Muscle layer of duodenum (tissue), 2 donors: ENCODE measurements at regions not wholly inside any gene's neighbourhood (a gene's known extent, or its start where the extent isn't known, plus 50 kb on each side); places are given as distances from the start of the nearest gene placed in this dataset.
"Not testable (repeated sequence)": the region's sequence is repeated elsewhere in the genome, so short reads cannot be mapped to it uniquely, and the experiment has no call there.

Experiments
- H3K27ac ChIP-seq: one replicate; pipeline ENCODE4 v1.7.0; 2013; ENCODE audit warnings: mild to moderate bottlenecking, low read length
- H3K27me3 ChIP-seq: one replicate; pipeline ENCODE4 v1.7.0; 2013; ENCODE audit warnings: low read depth, mild to moderate bottlenecking, control low read depth, low read length
- H3K36me3 ChIP-seq, 2 donors: one replicate each; pipeline ENCODE4 v1.7.0; 2013; ENCODE audit warnings: low read length in 2 of 2, control low read depth in 1 of 2, mild to moderate bottlenecking in 1 of 2; ENCODE audit not compliant: insufficient read depth in 2 of 2, control insufficient read depth in 1 of 2
- H3K4me1 ChIP-seq, 2 donors: one replicate each; pipeline ENCODE4 v1.7.0; 2013; ENCODE audit warnings: low read length in 2 of 2, mild to moderate bottlenecking in 2 of 2, control low read depth in 1 of 2, moderate library complexity in 1 of 2; ENCODE audit not compliant: insufficient read depth in 2 of 2, control insufficient read depth in 1 of 2
- H3K4me3 ChIP-seq, 2 donors: one replicate each; pipeline ENCODE4 v1.7.0; 2013; ENCODE audit warnings: low read length in 2 of 2, low read depth in 1 of 2, mild to moderate bottlenecking in 1 of 2
- H3K9me3 ChIP-seq, 2 donors: one replicate each; pipeline ENCODE4 v1.7.0; 2013; ENCODE audit warnings: low read length in 2 of 2, control low read depth in 1 of 2, mild to moderate bottlenecking in 1 of 2; ENCODE audit not compliant: control insufficient read depth in 1 of 2
- donor health status: healthy.

DNA sequence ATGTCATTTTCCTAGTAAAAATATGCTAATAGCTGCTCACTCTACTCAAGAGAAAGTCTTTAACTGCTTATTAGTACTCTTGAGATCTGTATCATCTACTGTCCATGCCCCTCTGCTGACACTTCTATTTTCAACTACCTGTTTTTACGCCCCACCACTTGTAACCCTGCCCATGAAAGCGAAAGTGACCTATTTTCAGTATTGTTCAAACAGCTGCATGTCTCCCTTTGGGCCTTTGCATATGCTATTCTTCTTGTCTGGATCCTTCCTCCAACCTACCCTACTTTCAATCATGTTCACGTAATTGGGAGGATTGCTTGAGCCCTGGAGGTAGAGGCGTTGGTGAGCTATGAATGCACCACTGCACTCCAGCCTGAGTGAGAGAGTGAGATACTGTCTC lies 1481.3 kb downstream of the GATA3 start:
- Histone ChIP-seq H3K9me3 (no peaks in the 10 kb centered on the region), H3K36me3 (no peaks in the 10 kb centered on the region), H3K4me1 (no peaks in the 10 kb centered on the region), H3K4me3 (no peak overlapping the region), H3K27me3 (no peaks in the 10 kb centered on the region), H3K27ac (no peak overlapping the region)

- H3K9me3 ChIP-seq = no peaks in the 10 kb centered on the region
- no peaks in the 10 kb centered on the region for H3K36me3 ChIP-seq
- H3K27ac ChIP-seq = no peak overlapping the region
- peaks cover 7 to 35% of the 10 kb centered on the region in 2 donors for H3K4me1 ChIP-seq
- no peaks in the 10 kb centered on the region for H3K27me3 ChIP-seq
- H3K4me3 ChIP-seq = peak overlapping the region in 1 of 2 donors; percentile 22
These were observed 1472.6 kb upstream of the CELF2 start for GRCh38 chr10:9545073-9545472.

DNA sequence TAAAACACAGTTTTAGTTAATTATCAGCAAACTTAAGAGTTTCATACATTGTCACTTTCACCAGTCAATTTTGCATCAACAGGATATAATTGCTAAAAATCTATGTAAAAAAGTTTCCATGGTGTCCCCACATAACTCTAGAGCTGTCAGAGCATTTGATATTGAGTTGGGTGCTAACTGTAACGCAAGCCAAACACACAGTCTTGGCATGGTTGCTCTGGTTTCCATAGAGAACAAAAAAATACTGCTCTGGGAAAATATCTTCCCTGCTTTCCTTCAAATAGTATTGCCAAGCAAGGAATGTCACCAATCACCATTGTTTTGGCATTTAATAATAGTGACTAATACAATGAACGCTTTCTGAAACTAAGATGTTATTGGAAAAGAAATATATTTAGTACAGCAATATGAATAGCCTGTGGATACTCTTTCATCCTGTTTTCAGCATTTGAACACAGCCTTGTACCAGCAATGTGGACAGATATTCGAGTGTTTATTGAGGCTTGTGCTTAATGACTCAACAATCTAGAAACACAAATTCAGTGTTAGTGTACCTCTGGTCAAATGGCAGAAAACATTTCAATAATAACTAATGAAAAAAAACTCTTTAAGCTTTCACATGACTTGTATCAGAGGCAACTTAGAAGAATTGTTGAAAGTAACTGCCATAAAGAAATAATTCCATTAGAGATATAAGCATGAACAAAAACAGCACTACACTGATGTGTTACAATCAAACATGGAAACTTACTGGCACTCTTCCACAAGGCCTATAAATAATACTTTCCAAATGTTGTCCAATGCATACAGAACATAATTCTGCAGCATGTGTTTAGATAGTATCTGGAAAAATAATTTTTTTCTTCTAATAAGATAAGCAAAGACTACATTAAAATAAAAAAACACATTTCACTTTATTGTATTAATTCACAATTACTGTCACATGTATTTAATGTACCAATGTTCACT lies 1469.5 kb upstream of the CELF2 start:
- H3K27me3 ChIP-seq = no peaks in the 10 kb centered on the region
- H3K4me3 ChIP-seq = no peak overlapping the region
- H3K36me3 ChIP-seq = no peaks in the 10 kb centered on the region
- peaks cover 0 to 7% of the 10 kb centered on the region in 2 donors for H3K9me3 ChIP-seq
- H3K27ac ChIP-seq = no peak overlapping the region
- H3K4me1 ChIP-seq = peaks cover 7 to 35% of the 10 kb centered on the region in 2 donors

- Histone ChIP-seq H3K27ac (no peak overlapping the region), H3K36me3 (no peaks in the 10 kb centered on the region), H3K9me3 (peaks cover 0 to 7% of the 10 kb centered on the region in 2 donors)
These were observed 1466.9 kb upstream of the CELF2 start for GRCh38 chr10:9550810-9551209.

DNA sequence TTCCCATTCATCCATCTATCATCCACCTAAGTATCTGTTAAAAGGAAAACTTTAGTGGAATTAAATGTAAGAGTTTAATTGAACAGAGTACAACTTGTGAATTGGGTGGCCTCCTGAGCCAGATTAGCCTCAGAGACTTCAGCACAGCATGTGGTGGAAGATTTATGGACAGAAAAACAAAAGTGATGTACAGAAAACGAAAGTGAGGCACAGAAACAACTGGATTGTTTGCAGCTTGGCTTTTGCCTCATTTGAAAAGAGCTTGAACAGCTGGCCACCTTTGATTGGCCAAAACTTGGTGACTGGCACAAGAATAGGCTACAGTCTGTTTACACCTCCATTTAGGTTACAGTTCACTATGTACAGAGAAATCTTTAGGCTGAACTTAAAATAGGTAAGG lies 1463.4 kb upstream of the CELF2 start:
- peaks cover 0 to 9% of the 10 kb centered on the region in 2 donors for H3K4me1 ChIP-seq
- H3K9me3 ChIP-seq = peaks cover 0 to 7% of the 10 kb centered on the region in 2 donors
- no peaks in the 10 kb centered on the region for H3K36me3 ChIP-seq
- no peak overlapping the region for H3K4me3 ChIP-seq
- no peaks in the 10 kb centered on the region for H3K27me3 ChIP-seq
- no peak overlapping the region for H3K27ac ChIP-seq

More at GRCh38 chr10:9550810-9551209, 1466.9 kb upstream of the CELF2 start:
- Histone ChIP-seq H3K27me3 (no peaks in the 10 kb centered on the region), H3K4me3 (no peak overlapping the region), H3K4me1 (peaks cover 7 to 22% of the 10 kb centered on the region in 2 donors)

DNA sequence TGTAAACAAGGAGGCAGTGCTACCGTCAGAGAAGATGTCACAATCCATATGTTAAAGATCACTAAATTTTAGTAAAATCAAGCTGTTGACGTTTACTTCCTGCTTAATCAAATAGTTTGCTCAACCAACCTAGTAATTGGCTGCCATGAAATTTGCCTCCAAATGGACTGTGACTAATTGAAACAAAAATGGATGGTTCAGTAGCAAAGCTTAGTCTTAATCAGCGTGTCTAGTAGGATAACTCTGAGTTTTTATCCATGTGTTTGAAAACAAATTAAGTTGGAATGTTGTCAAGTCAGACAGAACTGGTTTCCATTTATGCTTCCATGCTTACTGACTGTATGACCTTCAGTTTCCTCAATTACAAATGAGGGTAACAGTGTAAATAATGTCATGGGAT lies 1456.7 kb upstream of the CELF2 start:
- H3K4me3 ChIP-seq = no peak overlapping the region
- H3K36me3 ChIP-seq = no peaks in the 10 kb centered on the region
- H3K27ac ChIP-seq = no peak overlapping the region
- H3K9me3 ChIP-seq = no peaks in the 10 kb centered on the region
- peaks cover 0 to 16% of the 10 kb centered on the region in 2 donors for H3K4me1 ChIP-seq
- H3K27me3 ChIP-seq = no peaks in the 10 kb centered on the region

DNA sequence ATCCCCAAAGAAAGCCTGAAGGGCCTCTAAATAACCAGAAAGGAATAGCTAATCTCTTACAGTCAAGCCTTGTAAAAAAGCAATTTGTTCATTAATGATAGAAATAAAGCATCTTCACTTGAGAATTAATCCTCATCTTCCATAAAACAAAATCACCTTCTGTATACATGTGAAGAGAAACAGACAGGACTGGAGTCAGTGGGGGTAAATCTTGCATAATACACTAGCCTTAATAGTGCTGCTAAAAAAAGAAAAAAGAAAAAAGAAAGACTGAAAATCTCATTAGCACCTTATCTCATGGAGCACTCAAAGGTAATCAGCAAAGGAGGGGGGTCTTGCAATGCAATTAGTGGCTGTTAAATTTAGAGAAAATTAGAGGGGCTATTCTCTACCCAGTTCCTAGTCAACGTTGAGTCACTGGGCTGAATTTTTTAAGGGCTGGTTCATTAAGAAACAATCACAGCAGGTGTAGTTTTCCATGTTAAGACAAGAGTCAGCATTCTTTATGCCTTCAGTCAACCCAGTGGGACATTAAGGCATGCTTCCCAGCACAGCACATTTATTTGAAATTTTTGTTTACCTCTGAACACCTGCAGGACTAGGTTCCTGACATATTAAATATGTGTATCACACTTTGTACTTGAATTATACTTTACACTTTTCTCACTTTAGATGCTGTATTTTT lies 1455.7 kb upstream of the CELF2 start:
- Histone ChIP-seq H3K27me3 (no peaks in the 10 kb centered on the region), H3K36me3 (no peaks in the 10 kb centered on the region), H3K4me1 (peaks cover 0 to 16% of the 10 kb centered on the region in 2 donors), H3K9me3 (no peaks in the 10 kb centered on the region), H3K4me3 (no peak overlapping the region), H3K27ac (no peak overlapping the region)

GRCh38 chr10:9577746-9578145 lies 1439.9 kb upstream of the CELF2 start:
- Histone ChIP-seq H3K27ac (no peak overlapping the region), H3K4me1 (peaks cover 0 to 4% of the 10 kb centered on the region in 2 donors), H3K9me3 (no peaks in the 10 kb centered on the region), H3K27me3 (no peaks in the 10 kb centered on the region), H3K36me3 (no peaks in the 10 kb centered on the region), H3K4me3 (no peak overlapping the region)

- Histone ChIP-seq H3K27me3 (no peaks in the 10 kb centered on the region), H3K27ac (peak overlapping the region; percentile 48)
These were observed 1438.5 kb upstream of the CELF2 start for GRCh38 chr10:9579110-9579705.

DNA sequence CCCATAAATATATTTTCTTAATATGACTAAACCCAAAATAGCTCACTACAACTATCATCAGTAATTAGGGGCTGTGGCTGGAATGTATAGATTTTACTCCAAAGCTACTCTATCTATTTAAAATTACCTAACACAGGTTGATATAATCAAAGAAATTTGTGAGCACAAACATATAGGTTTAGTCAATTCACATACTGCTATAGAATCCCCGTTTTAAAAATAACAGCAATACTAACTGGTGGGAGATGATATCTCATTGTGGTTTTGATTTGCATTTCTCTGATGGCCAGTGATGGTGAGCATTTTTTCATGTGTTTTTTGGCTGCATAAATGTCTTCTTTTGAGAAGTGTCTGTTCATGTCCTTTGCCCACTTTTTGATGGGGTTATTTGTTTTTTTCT lies 1434.9 kb upstream of the CELF2 start:
- H3K36me3 ChIP-seq, H3K27me3 ChIP-seq, H3K27ac ChIP-seq: not testable (repeated sequence)

More at GRCh38 chr10:9579110-9579705, 1438.5 kb upstream of the CELF2 start:
- H3K9me3 ChIP-seq = no peaks in the 10 kb centered on the region
- peaks cover 0 to 4% of the 10 kb centered on the region in 2 donors for H3K4me1 ChIP-seq
- H3K36me3 ChIP-seq = no peaks in the 10 kb centered on the region
- no peak overlapping the region for H3K4me3 ChIP-seq

GRCh38 chr10:9596368-9596920 lies 1421.2 kb upstream of the CELF2 start:
- no peak overlapping the region for H3K4me3 ChIP-seq
- no peaks in the 10 kb centered on the region for H3K9me3 ChIP-seq
- H3K27me3 ChIP-seq = no peaks in the 10 kb centered on the region
- no peak overlapping the region for H3K27ac ChIP-seq
- H3K36me3 ChIP-seq = no peaks in the 10 kb centered on the region
- peaks cover 5% of the 10 kb centered on the region in 2 donors for H3K4me1 ChIP-seq

More for the DNA sequence above, 1434.9 kb upstream of the CELF2 start:
- H3K9me3 ChIP-seq, H3K4me3 ChIP-seq, H3K4me1 ChIP-seq: not testable (repeated sequence)
